GM21381 (cell line): ENCODE measurements at regions not wholly inside any gene's neighbourhood (a gene's known extent, or its start where the extent isn't known, plus 50 kb on each side); places are given as distances from the start of the nearest gene placed in this dataset.
"Not testable (repeated sequence)": the region's sequence is repeated elsewhere in the genome, so short reads cannot be mapped to it uniquely, and the experiment has no call there.

Experiments used
- ATAC-seq: cut with Tn5 transposase; IDR thresholded peaks from one replicate; pipeline ENCODE4 v1.9.1; 2021; ENCODE audit warnings: mild to moderate bottlenecking, moderate library complexity; ENCODE audit not compliant: unreplicated experiment

GRCh38 chr2:122255924-122256323 lies 500.5 kb downstream of the TSN start:
- ATAC-seq: no peak

- ATAC-seq: no peak
Measured at GRCh38 chr2:122261911-122262310, 506.5 kb downstream of the TSN start.

- no peak for ATAC-seq
Measured at GRCh38 chr2:122263746-122264145, 508.3 kb downstream of the TSN start.

GRCh38 chr2:122266636-122267035 lies 511.2 kb downstream of the TSN start:
- no peak for ATAC-seq

GRCh38 chr2:122267947-122268346 lies 512.5 kb downstream of the TSN start:
- ATAC-seq: no peak

- no peak for ATAC-seq
Measured at GRCh38 chr2:122273785-122274419, 518.5 kb downstream of the TSN start.

- no peak for ATAC-seq
Measured at GRCh38 chr2:122277956-122278355, 522.5 kb downstream of the TSN start.

- no peak for ATAC-seq
Measured at GRCh38 chr2:122300758-122301157, 545.3 kb downstream of the TSN start.

GRCh38 chr2:122307763-122308162 lies 552.3 kb downstream of the TSN start:
- ATAC-seq: no peak

GRCh38 chr2:122315306-122315705 lies 559.9 kb downstream of the TSN start:
- no peak for ATAC-seq

- no peak for ATAC-seq
Measured at GRCh38 chr2:122319539-122320132, 564.2 kb downstream of the TSN start.

- ATAC-seq: no peak
Measured at GRCh38 chr2:122322815-122323214, 567.4 kb downstream of the TSN start.

GRCh38 chr2:122323927-122324326 lies 568.5 kb downstream of the TSN start:
- ATAC-seq: no peak

GRCh38 chr2:122326471-122326870 lies 571.0 kb downstream of the TSN start:
- ATAC-seq: no peak

- no peak for ATAC-seq
Measured at GRCh38 chr2:122328816-122329215, 573.4 kb downstream of the TSN start.

GRCh38 chr2:122329278-122329677 lies 573.8 kb downstream of the TSN start:
- ATAC-seq: no peak

- no peak for ATAC-seq
Measured at GRCh38 chr2:122333932-122334331, 578.5 kb downstream of the TSN start.

GRCh38 chr2:122338000-122338399 lies 582.5 kb downstream of the TSN start:
- no peak for ATAC-seq

GRCh38 chr2:122340246-122340645 lies 584.8 kb downstream of the TSN start:
- peak; percentile 87 for ATAC-seq

GRCh38 chr2:122341007-122341406 lies 585.6 kb downstream of the TSN start:
- ATAC-seq: peak; percentile 25

GRCh38 chr2:122352151-122352550 lies 596.7 kb downstream of the TSN start:
- not testable (repeated sequence) for ATAC-seq

GRCh38 chr2:122357998-122358397 lies 602.5 kb downstream of the TSN start:
- ATAC-seq: no peak

GRCh38 chr2:122358729-122359128 lies 603.3 kb downstream of the TSN start:
- no peak for ATAC-seq
